Activated CD4-positive, alpha-beta T cell treated with anti-CD3 and anti-CD28 coated beads, Interleukin-2, Interleukin-6, amounts not matched to agents 100 ng/mL and 50 ng/mL, durations not matched to agents 16 hours and 8 hours (primary cell): ENCODE measurements at regions not wholly inside any gene's neighbourhood (a gene's known extent, or its start where the extent isn't known, plus 50 kb on each side); places are given as distances from the start of the nearest gene placed in this dataset.
"Not testable (repeated sequence)": the region's sequence is repeated elsewhere in the genome, so short reads cannot be mapped to it uniquely, and the experiment has no call there.

Source experiments
- DNase-seq: peaks from one replicate; pipeline ENCODE4 v3.0.0-alpha.2; 2020

DNA sequence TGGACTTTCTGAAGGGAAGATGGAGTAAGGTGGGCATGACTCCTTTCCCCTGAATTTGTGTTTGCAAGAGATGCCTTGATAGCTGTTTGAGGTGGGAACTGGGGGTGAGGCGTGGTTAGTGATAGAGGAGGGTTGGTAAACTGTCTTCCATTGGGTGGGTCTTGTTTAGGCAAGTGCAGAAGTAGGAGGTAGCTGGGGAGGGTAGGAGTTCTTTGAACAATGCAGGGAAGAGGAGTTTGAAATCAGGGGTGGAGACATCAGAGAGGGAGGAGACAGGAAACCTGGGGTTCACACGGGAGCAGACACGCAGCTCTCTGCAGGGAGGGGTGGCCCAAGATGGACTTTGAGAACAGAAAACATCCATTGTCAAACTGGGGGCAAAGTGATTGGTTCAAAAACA, 267.1 kb downstream of the TSN start:
- DNase-seq: no peak

- DNase-seq: no peak
These were observed 267.8 kb downstream of the TSN start for GRCh38 chr2:122023059-122023864.

- DNase-seq: no peak
These were observed 272.2 kb downstream of the TSN start for GRCh38 chr2:122027510-122028217.

- DNase-seq: no peak
These were observed 273.1 kb downstream of the TSN start for GRCh38 chr2:122028371-122029100.

GRCh38 chr2:122029456-122029855, 274.0 kb downstream of the TSN start:
- DNase-seq: no peak

- no peak for DNase-seq
These were observed 274.5 kb downstream of the TSN start for GRCh38 chr2:122029945-122030344.

GRCh38 chr2:122031544-122032263, 276.3 kb downstream of the TSN start:
- no peak for DNase-seq

GRCh38 chr2:122032264-122032645, 276.8 kb downstream of the TSN start:
- no peak for DNase-seq

DNA sequence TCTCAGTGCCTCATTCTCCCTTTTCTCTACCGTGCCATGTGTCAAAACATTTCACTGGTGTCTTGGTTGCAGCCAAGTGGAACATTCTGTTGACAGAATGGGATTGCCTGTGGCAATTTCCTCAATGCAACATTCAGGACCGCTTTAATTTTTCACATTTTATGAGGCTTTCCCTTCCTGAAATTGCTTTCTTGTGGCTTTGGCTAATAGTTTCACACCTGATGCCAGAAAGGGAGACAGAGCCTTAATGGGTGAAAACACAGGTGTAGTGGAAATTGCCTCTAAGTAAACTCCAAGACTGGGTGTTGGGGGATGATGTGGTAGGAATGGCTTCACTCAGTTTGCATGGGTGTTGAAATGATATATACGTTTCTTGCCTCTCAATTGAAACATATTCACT, 278.3 kb downstream of the TSN start:
- no peak for DNase-seq

- no peak for DNase-seq
These were observed 278.9 kb downstream of the TSN start for GRCh38 chr2:122034344-122034743.

DNA sequence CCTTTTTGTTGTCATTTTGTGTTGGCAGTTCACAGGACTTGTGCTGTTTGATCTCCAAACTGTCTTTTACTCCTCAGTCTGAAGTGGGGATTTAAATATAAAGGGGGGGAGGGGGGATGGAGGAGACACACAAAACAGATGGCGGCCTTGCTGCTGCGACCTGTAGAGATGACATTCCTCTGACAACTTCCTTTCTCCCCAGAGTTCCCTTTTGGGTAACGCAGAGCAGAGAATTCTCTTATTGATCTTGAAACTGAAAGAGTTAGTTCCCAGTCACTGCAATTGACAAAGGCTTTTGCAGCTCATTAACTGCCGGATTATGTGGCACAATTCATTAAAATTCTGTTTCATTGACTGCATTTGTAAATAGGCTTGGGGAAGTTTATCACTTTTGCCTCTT, 279.3 kb downstream of the TSN start:
- no peak for DNase-seq

DNA sequence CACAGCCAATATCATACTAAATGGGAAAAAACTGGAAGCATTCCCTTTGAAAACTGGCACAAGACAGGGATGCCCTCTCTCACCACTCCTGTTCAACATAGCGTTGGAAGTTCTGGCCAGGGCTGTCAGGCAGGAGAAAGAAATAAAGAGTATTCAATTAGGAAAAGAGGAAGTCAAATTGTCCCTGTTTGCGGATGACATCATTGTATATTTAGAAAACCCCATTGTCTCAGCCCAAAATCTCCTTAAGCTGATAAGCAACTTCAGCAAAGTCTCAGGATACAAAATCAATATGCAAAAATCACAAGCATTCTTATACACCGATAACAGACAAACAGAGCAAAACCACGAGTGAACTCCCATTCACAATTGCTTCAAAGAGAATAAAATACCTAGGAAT, 283.4 kb downstream of the TSN start:
- not testable (repeated sequence) for DNase-seq

GRCh38 chr2:122041455-122041854, 286.0 kb downstream of the TSN start:
- DNase-seq: no peak

DNA sequence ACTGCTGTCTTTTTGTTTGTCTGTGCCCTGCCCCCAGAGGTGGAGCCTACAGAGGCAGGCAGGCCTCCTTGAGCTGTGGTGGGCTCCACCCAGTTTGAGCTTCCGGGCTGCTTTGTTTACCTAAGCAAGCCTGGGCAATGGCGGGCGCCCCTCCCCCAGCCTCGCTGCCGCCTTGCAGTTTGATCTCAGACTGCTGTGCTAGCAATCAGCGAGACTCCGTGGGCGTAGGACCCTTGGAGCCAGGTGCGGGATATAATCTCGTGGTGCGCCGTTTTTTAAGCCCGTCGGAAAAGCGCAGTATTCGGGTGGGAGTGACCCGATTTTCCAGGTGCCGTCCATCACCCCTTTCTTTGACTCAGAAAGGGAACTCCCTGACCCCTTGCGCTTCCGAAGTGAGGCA, 296.2 kb downstream of the TSN start:
- not testable (repeated sequence) for DNase-seq

- no peak for DNase-seq
These were observed 300.1 kb downstream of the TSN start for GRCh38 chr2:122055521-122055931.

DNA sequence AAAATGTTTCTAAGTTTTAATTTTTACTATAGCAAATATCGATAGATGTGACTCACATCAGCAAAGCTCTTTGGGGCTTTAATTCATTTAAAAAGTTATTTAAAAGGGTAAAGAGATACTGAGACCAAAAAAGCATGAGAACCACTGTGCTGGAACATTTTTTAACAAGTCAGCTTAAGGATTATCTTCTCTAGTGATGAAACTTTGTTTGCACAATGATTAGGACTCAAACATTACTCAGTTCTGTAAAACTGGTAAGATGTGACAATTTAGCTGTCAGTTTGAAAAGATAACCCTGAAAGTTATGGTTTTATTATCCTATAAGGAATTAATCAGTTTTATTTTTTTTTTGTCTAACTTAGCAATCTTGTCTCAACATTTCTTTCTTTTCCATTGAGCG, 301.4 kb downstream of the TSN start:
- DNase-seq: no peak

GRCh38 chr2:122061206-122061605, 305.8 kb downstream of the TSN start:
- no peak for DNase-seq

GRCh38 chr2:122061831-122062230, 306.4 kb downstream of the TSN start:
- no peak for DNase-seq

- DNase-seq: no peak
These were observed 307.1 kb downstream of the TSN start for GRCh38 chr2:122062506-122062905.

DNA sequence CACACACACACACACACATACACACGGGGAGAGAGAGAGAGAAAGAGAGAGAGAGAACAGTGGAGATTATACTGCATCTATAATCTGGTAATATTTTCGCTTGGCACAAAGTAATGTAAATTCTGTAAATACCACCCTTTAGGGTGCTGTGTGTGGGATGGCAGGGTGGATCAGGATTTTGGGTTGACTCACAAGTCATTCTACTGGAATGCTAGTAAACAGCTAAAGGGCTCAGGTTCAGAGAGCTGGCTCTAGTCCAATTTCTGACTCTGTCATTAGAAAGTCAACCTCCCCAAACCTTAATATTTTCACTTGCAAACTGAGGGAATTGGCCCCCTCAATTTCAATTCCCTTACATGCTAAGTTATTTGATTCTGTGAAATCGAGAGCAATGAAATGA, 308.3 kb downstream of the TSN start:
- DNase-seq: no peak

GRCh38 chr2:122070241-122070731, 314.8 kb downstream of the TSN start:
- no peak for DNase-seq

DNA sequence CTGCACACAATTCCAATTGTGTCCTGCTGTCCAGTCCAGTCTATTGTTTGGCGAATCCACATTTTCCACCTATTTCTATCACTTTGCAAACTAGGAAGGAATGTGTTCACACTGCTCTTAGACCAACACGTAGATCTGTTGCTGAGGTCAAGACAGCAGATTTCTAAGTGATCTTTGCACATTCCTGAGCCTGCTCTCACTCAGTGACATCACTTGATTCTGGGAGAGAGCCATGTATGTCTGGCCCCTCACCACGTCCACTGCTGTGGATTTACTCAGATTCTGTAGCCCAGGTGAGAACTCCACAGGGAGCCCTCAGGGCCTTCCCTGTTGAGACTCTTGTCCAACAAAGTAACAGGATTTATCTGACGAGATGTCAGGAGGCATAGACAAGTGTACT, 317.2 kb downstream of the TSN start:
- no peak for DNase-seq

DNA sequence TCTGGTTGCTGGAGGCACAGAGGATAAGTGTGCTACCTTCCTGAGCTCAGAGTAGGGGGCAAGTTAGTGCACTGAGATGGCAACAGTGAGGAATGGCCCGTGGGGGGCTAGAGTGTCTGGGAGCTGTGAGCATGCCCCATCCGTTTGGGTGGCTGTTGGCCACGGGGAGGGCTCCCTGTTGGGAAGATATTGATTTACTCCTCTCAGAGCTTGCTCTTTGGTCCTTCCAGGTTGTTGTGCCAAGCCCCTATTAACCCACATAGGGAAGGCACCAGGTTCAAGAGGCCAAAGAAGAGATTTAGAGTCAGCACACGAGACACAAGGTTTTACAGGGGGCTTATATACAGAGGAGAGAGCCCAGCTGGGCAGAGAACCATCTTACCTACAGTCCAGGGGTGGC, 318.8 kb downstream of the TSN start:
- no peak for DNase-seq
